ENCODE measurements at regions not wholly inside any gene's neighbourhood (a gene's known extent, or its start where the extent isn't known, plus 50 kb on each side); places are given as distances from the start of the nearest gene placed in this dataset.

DNA sequence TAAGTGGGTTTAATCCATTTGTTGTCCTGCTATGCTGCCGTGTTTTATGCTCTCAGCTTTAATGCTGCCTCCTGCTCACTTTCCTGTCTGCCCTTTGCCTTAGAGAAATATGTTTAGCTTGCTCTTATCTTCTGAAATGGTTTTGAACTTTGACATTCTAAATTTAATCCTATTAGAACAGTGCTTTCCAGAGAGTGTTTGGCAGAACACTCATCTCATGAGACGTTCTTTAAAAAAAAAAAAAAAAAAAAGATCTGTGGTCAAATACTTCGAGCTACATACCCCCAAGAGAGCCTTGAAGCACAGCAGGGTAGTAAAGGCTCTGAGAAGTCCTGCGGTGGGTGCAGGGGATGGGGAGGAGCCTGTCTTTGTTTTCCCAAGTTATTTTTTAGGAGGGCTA lies 161.3 kb downstream of the SPP2 start:
- no peak for FAIRE-seq
- no peak for DNase-seq (ENCODE audit: insufficient read length, low spot score)
- TF ChIP-seq SPI1 (IDR thresholded peaks at IDR 0.05; ENCODE audit: low read depth, low read length), result no peak
- no peak for TF ChIP-seq PAX5 (IDR thresholded peaks at IDR 0.05; ENCODE audit: insufficient read depth, low read length, severe bottlenecking)
- no peak for TF ChIP-seq POLR2A (IDR thresholded peaks at IDR 0.05; ENCODE audit: low read depth, low read length)
- TF ChIP-seq POU2F2 (IDR thresholded peaks at IDR 0.05; ENCODE audit: low read depth, low read length), result no peak
- no peak for TF ChIP-seq TAF1 (IDR thresholded peaks at IDR 0.05; ENCODE audit: low read depth, low read length)
- no peak for TF ChIP-seq POLR2AphosphoS5 (IDR thresholded peaks at IDR 0.05; ENCODE audit: low read depth, low read length)

DNA sequence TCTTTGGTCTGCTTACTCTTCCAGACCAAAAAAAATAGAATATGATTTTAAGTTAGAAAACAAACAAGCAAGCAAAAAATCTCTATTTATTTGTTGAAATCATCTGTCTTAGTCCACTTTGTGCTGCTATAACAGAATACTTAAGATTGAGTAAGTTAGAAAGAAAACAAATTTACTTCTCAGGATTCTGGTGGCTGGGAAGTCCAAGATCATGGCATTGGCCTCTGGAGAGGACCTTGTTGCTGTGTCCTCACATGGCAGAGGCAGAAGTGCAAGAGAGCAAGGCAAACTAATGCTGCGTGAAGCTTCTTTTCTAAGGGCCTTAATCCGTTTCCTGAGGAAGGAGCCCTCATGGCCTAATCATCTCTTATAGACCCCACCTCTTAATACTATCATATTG lies 156.2 kb downstream of the SPP2 start:
- TF ChIP-seq POU2F2 (IDR thresholded peaks at IDR 0.05; ENCODE audit: low read depth, low read length) (no peak), PAX5 (IDR thresholded peaks at IDR 0.05; ENCODE audit: insufficient read depth, low read length, severe bottlenecking) (no peak), POLR2AphosphoS5 (IDR thresholded peaks at IDR 0.05; ENCODE audit: low read depth, low read length) (no peak), TAF1 (IDR thresholded peaks at IDR 0.05; ENCODE audit: low read depth, low read length) (no peak), POLR2A (IDR thresholded peaks at IDR 0.05; ENCODE audit: low read depth, low read length) (no peak), SPI1 (IDR thresholded peaks at IDR 0.05; ENCODE audit: low read depth, low read length) (no peak)
- DNase-seq (ENCODE audit: insufficient read length, low spot score) (no peak), FAIRE-seq (no peak)

DNA sequence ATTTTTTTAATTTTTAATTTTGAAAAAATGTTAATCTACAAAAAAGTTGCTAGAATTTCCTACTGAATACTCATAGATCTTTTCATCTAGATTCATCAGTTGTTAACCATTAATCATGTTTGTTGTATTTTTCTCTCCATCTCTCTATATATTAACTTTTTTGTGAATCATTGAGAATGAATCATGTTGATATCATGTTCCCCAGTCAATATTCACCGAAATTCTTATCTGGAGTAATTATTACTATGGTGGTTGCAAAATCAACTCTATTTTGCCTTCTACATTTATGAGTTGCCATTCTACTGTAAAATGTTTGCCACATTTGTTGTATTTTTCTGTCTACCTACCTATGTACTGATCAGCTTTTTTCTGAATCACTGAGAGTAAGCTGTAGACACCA lies 154.0 kb downstream of the SPP2 start:
- DNase-seq (ENCODE audit: insufficient read length, low spot score) (no peak), FAIRE-seq (no peak)
- TF ChIP-seq SPI1 (IDR thresholded peaks at IDR 0.05; ENCODE audit: low read depth, low read length), result no peak
- no peak for TF ChIP-seq PAX5 (IDR thresholded peaks at IDR 0.05; ENCODE audit: insufficient read depth, low read length, severe bottlenecking)
- TF ChIP-seq POU2F2 (IDR thresholded peaks at IDR 0.05; ENCODE audit: low read depth, low read length), result no peak
- TF ChIP-seq TAF1 (IDR thresholded peaks at IDR 0.05; ENCODE audit: low read depth, low read length), result no peak
- TF ChIP-seq POLR2AphosphoS5 (IDR thresholded peaks at IDR 0.05; ENCODE audit: low read depth, low read length), result no peak
- no peak for TF ChIP-seq POLR2A (IDR thresholded peaks at IDR 0.05; ENCODE audit: low read depth, low read length)

DNA sequence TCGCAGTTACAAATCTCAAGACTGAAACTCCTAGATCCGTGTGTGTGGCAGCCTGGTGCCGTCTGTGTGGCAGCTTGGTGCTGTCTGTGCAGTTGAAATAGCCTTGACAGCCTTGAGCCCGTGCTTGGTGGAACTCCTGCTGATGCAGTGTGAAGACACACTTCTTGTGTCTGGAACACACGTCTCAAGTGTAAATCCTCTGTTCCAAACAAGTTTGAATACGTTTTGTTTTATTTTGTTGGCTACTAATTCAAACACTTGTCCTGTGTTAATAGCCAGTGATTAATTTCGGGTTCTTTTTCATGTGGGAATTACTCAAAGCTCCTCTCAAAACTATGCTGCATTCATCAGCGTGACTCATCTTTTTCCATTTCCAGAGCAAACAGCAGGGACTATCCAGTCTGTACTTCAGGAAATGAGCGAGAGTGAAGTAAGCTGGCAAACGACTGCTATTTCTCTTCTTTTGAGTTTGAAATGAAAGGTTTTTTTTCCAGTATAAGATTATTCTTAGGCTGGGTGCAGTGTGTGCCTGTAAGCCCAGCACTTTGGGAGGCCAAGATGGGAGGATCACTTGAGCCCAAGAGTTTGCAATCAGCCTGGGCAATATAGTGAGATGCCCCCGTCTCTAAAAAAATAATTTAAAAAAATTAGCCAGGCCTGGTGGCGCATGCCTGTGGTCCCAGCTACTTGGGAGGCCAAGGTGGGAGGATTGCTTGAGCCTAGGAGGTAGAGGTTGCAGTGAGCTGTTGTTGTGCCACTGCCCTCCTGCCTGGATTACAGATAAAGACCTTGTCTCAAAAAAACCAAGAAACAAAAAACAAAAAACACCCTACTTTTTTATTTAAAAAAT lies 152.9 kb downstream of the SPP2 start:
- DNase-seq (ENCODE audit: insufficient read length, low spot score) (no peak), FAIRE-seq (no peak)
- TF ChIP-seq TAF1 (IDR thresholded peaks at IDR 0.05; ENCODE audit: low read depth, low read length) (no peak), PAX5 (IDR thresholded peaks at IDR 0.05; ENCODE audit: insufficient read depth, low read length, severe bottlenecking) (no peak)

DNA sequence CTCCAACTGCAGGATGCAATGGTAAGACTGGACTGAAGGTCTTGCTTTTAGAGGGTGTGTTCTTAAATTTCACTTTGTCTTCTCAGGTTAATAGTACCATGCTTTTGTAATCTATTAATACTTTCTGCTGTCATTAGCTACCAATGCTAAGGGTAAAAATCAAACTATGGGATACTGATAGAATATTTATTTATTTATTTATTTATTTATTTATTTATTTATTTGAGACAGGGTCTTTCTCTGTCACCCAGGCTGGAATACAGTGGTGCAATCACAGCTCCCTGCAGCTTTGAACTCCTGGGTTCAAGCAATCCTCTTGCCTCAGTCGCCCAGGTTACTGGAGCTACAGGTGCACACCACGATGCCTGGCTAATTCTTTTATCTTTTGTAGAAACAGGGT lies 152.1 kb downstream of the SPP2 start:
- no peak for DNase-seq (ENCODE audit: insufficient read length, low spot score)
- no peak for FAIRE-seq

DNA sequence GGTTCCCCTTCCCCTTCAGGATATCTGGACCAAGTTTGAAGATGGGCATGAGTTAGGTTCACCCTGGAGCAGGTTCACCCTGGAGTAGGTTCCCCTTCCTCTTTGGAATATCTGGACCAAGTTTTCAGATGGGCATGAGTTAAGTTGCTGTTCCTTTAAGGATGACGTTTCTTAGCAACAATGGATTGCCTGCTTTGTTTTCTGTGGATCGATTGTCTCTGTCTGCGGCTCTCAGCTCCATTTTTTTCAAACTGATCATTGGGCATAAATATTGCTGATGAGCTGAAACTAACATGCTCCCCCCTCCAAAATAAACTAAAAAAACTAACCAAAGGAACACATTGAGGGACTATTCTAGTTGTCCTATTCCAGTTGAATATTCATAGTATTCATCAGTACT lies 149.5 kb downstream of the SPP2 start:
- FAIRE-seq (no peak), DNase-seq (ENCODE audit: insufficient read length, low spot score) (no peak)
- TF ChIP-seq TAF1 (IDR thresholded peaks at IDR 0.05; ENCODE audit: low read depth, low read length) (no peak), SPI1 (IDR thresholded peaks at IDR 0.05; ENCODE audit: low read depth, low read length) (no peak), POU2F2 (IDR thresholded peaks at IDR 0.05; ENCODE audit: low read depth, low read length) (no peak), PAX5 (IDR thresholded peaks at IDR 0.05; ENCODE audit: insufficient read depth, low read length, severe bottlenecking) (no peak), POLR2AphosphoS5 (IDR thresholded peaks at IDR 0.05; ENCODE audit: low read depth, low read length) (no peak), POLR2A (IDR thresholded peaks at IDR 0.05; ENCODE audit: low read depth, low read length) (no peak)

More for the DNA sequence above, 152.1 kb downstream of the SPP2 start:
- TF ChIP-seq POLR2A (IDR thresholded peaks at IDR 0.05; ENCODE audit: low read depth, low read length), result no peak
- TF ChIP-seq POU2F2 (IDR thresholded peaks at IDR 0.05; ENCODE audit: low read depth, low read length), result no peak
- no peak for TF ChIP-seq SPI1 (IDR thresholded peaks at IDR 0.05; ENCODE audit: low read depth, low read length)
- no peak for TF ChIP-seq TAF1 (IDR thresholded peaks at IDR 0.05; ENCODE audit: low read depth, low read length)
- TF ChIP-seq POLR2AphosphoS5 (IDR thresholded peaks at IDR 0.05; ENCODE audit: low read depth, low read length), result no peak
- TF ChIP-seq PAX5 (IDR thresholded peaks at IDR 0.05; ENCODE audit: insufficient read depth, low read length, severe bottlenecking), result no peak

DNA sequence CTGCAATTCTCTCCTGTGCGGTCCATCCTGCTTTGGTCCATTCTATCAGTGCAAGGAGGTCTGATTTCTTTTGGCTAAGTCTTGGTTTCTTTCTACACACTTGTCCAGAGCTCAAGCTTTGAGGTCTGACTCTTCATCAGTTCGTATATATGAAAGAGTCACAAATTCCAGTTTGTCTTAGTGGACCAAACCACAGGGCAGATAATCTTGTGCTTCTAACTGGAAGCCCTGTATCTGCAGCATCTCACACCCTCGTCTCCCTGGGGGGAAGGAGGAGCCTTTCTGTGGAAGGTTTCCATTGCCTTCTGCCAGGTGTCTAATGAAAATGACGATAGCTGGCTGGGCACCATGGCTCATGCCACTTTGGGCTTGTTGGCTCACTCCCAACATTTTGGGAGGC lies 148.5 kb downstream of the SPP2 start:
- no peak for DNase-seq (ENCODE audit: insufficient read length, low spot score)
- FAIRE-seq, result no peak
- TF ChIP-seq POLR2A (IDR thresholded peaks at IDR 0.05; ENCODE audit: low read depth, low read length), result no peak
- TF ChIP-seq POLR2AphosphoS5 (IDR thresholded peaks at IDR 0.05; ENCODE audit: low read depth, low read length), result no peak
- no peak for TF ChIP-seq PAX5 (IDR thresholded peaks at IDR 0.05; ENCODE audit: insufficient read depth, low read length, severe bottlenecking)
- TF ChIP-seq SPI1 (IDR thresholded peaks at IDR 0.05; ENCODE audit: low read depth, low read length), result no peak

DNA sequence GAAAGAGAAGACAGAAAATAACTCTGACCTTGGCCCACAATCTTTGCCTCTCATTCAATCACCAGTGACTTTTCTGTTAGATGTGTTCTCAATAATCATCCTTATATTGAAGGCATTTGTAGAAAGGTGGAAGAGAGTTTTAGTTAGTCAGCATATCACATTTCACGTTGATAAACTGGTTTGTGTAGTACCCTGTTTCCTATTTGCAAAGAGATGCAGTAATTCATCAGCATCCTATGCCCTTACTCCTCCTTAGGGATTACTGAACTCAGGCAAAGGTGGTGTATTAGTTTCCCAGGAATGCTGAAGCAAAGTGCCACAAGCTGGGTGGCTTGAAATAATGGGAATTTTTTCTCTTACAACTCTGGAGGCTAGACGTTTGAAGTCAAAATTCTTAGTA lies 145.0 kb downstream of the SPP2 start:
- TF ChIP-seq POLR2AphosphoS5 (IDR thresholded peaks at IDR 0.05; ENCODE audit: low read depth, low read length) (no peak), POU2F2 (IDR thresholded peaks at IDR 0.05; ENCODE audit: low read depth, low read length) (no peak), SPI1 (IDR thresholded peaks at IDR 0.05; ENCODE audit: low read depth, low read length) (no peak), PAX5 (IDR thresholded peaks at IDR 0.05; ENCODE audit: insufficient read depth, low read length, severe bottlenecking) (no peak)
- DNase-seq (ENCODE audit: insufficient read length, low spot score) (no peak), FAIRE-seq (no peak)

DNA sequence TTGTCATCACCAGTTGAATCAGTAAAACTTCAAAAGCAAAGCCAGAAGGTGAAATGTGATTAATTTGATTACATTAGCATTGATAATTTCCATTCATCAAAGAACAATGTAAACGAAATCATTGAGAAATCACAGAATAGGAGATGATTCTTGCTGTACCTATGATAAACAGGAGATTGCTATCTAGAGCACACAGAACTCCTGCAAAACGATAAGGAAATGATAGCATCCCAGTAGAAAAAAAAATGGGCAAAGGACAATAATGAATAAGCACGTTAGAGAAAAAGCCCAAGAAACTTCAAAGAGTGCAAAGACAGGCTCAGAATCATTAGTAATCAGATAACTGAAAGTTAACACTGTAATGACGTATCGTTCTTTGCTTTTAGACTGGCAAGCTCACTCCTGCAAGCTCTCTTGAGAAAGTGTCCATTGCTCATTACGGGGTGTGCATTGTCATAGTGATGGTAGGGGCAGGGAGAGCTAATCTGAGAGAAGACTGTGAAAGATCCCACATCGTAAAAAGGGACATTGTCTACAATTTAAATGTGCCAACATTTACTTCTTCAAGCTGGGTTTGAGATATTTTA lies 143.6 kb downstream of the SPP2 start:
- TF ChIP-seq POLR2A (IDR thresholded peaks at IDR 0.05; ENCODE audit: low read depth, low read length) (no peak), SPI1 (IDR thresholded peaks at IDR 0.05; ENCODE audit: low read depth, low read length) (no peak), POU2F2 (IDR thresholded peaks at IDR 0.05; ENCODE audit: low read depth, low read length) (no peak), POLR2AphosphoS5 (IDR thresholded peaks at IDR 0.05; ENCODE audit: low read depth, low read length) (no peak), TAF1 (IDR thresholded peaks at IDR 0.05; ENCODE audit: low read depth, low read length) (no peak), PAX5 (IDR thresholded peaks at IDR 0.05; ENCODE audit: insufficient read depth, low read length, severe bottlenecking) (no peak)
- FAIRE-seq (no peak), DNase-seq (ENCODE audit: insufficient read length, low spot score) (no peak)
